GM19023 (cell line): ENCODE measurements at regions not wholly inside any gene's neighbourhood (a gene's known extent, or its start where the extent isn't known, plus 50 kb on each side); places are given as distances from the start of the nearest gene placed in this dataset.

Experiments used
- ATAC-seq: cut with Tn5 transposase; IDR thresholded peaks from one replicate; pipeline ENCODE4 v1.9.1; 2021; ENCODE audit warnings: mild to moderate bottlenecking, moderate library complexity; ENCODE audit not compliant: unreplicated experiment

GRCh38 chr12:42704340-42704739 lies 114.8 kb upstream of the PRICKLE1 start:
- ATAC-seq: no peak

DNA sequence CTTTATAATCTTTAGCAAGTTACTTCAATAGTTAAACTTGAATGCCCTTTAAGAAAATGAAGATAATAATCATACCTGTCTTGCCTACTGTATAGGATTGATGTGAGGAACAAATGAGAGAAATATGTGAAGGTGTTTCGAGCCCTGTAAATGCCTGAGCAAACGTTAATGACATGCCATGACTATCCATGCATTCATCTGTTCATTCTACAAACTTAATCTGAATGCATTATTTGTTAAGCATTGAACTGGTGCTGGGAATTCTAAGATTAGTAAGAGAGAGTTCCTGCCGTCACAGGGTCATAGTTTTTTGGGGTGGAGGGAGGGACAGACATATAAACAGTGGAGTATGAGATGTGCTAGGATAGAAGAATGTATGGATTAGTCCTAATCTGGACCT lies 111.5 kb upstream of the PRICKLE1 start:
- no peak for ATAC-seq

GRCh38 chr12:42698213-42698612 lies 108.7 kb upstream of the PRICKLE1 start:
- no peak for ATAC-seq

GRCh38 chr12:42696406-42697149 lies 107.0 kb upstream of the PRICKLE1 start:
- no peak for ATAC-seq

DNA sequence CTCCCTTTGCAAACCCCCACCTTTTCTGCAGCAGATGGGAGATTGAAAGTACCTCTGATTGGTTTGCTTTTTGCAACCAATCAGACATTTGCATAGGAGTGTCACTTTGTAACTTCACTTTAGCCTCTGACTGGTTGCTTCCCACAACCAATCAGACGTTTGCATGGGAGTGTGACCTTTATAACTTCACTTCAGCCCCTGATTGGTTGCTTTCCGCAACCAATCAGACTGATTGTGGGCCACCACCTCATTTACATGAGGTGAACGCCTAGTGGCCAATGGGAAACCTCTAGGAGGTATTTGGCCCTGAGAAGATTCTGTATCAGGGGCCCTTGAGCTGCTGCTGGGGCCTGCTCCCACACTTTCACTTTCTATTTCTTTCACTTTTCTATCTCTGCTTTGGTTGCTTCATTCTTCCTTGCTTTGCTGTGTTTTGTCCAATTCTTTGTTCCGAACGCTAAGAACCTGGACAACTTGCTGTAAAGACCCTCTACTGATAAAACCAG lies 106.0 kb upstream of the PRICKLE1 start:
- ATAC-seq: no peak

- ATAC-seq: no peak
These were observed 103.2 kb upstream of the PRICKLE1 start for GRCh38 chr12:42692749-42693148.

DNA sequence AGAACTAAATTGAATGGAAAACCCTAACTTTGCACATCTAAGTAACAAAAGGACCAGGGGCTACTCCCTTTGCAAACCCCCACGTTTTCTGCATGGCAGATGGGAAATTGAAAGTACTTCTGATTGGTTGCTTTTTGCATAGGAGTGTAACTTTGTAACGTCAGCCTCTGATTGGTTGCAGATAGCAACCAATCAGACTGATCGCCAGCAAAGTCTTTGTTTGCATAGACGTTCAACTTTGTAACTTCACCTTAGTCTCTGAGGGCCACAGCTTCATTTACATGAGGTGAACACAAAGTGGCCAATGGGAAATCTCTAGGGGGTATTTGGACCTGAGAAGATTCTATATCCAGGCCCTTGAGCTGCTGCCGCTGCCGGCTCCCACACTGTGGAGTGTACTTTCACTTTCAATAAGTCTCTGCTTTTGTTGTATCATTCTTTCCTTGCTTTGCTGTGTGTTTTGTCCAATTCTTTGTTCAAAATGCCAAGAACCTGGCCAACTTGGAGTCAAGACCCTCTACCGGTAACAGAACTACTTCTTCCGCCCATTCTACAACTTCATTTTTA lies 102.5 kb upstream of the PRICKLE1 start:
- no peak for ATAC-seq

- no peak for ATAC-seq
These were observed 100.7 kb upstream of the PRICKLE1 start for GRCh38 chr12:42690264-42690663.

DNA sequence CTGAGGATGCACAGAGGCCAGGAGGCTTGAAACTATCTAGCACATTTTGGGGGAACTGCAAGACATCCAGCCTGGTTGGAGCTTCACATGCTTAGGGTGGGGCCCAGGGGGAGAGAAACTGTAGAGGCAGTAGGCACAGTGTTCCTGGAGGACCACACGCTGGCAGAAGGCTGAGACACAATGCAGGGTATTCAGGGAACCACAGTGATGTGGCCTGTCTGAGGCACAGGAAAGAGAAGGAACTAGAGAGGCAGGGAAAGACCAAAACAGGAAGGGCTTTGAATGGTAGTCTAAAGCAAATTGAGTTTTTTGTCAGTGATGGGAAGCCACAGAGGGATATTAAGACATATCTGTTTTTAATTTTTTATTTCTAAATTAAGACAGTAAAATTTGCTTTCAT lies 100.2 kb upstream of the PRICKLE1 start:
- ATAC-seq: no peak

- no peak for ATAC-seq
These were observed 97.1 kb upstream of the PRICKLE1 start for GRCh38 chr12:42686514-42687172.

DNA sequence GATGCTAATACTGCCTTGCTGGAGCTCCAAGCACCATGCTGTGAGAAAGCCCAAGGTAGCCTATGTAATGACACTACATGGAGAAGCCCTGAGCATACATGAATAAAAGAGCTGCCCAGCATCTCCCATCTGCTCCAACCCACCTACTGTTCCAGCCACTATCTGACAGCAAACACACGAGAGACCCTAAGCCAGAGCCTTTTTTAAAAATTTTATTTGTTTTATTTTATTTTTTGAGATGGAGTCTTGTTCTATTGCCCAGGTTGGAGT lies 95.2 kb upstream of the PRICKLE1 start:
- ATAC-seq: no peak

- ATAC-seq: no peak
These were observed 94.6 kb upstream of the PRICKLE1 start for GRCh38 chr12:42683933-42684801.

DNA sequence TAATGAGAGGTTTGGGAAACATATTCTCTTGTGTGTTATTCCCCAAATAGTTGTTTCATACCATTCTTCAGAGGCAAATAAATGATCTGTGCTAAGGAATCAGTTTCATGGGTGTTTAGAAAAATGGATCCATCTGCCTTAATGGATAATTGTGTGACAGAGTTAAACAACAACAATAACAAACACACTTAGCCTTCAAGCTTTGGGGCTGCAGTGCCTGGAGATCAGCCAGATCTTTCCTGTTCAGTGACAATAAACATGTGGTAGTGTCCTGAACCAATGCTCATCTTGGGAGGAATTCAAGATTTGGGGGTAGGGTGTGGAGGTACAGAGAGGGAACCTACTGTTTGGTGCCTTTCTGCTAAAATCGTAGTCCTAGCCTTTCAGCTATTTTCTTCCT lies 93.7 kb upstream of the PRICKLE1 start:
- no peak for ATAC-seq

- no peak for ATAC-seq
These were observed 89.9 kb upstream of the PRICKLE1 start for GRCh38 chr12:42679466-42679865.

DNA sequence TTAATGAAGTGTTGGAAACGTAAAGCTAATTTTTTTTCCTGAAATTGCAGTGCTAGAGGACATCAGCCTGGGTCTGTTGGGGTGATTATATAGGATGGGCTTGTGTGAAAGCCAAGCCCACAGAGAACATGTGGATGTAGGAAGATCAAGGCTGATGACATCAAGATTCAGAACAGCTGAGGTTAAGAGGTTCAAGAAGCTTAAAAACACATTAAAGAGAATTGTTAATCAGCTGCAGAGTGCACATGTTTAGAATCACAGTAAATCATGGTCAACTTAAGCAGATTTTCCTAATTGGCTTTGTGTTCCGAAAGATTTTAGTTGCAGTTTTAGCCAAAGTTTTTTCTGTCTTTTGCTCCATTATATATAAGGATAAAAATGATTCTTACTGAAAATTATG lies 87.9 kb upstream of the PRICKLE1 start:
- no peak for ATAC-seq

GRCh38 chr12:42673535-42673934 lies 84.0 kb upstream of the PRICKLE1 start:
- no peak for ATAC-seq

DNA sequence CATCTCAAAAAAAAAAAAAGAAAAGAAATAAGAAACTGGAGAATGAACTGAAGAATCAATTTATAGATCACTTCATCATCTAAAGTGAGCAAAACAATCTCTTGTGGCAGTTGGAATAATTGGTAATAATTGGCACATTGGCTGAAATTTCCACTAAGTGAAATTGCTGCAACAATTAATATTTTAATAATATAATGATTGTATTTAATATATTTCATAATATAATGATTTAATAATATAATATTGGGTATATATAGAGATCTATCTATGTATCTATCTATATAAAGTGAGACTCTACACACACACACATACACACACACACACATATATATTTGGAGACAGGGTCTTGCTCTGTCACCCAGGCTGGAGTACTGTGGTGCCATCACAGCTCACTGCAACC lies 81.2 kb upstream of the PRICKLE1 start:
- ATAC-seq: no peak

- ATAC-seq: no peak
These were observed 80.0 kb upstream of the PRICKLE1 start for GRCh38 chr12:42669553-42669952.

DNA sequence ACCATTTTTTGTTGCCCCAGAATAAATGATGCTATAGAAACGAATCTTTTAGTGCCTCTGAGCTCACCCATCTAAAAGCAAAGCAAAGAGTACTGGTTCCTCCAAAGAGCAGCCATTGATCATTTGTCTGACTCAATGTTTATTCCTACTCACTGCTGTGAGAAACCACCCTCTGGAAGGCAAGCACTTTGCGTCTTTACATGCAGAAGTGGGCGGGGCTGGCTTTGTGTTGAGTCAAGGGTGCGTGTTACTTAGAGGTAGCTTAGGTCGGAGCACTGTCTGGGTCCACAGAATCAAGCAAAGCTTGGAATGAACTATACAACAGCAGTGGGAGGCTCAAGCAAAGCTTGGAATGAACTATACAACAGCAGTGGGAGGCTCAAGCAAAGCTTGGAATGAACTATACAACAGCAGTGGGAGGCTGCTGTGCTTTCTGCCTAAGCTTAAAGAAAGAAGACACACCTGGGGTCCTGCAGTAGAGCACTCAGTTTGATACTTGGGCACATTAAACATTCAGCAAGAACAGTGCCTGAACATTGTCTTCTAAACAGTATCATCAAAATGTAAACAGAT lies 77.2 kb upstream of the PRICKLE1 start:
- ATAC-seq: no peak

DNA sequence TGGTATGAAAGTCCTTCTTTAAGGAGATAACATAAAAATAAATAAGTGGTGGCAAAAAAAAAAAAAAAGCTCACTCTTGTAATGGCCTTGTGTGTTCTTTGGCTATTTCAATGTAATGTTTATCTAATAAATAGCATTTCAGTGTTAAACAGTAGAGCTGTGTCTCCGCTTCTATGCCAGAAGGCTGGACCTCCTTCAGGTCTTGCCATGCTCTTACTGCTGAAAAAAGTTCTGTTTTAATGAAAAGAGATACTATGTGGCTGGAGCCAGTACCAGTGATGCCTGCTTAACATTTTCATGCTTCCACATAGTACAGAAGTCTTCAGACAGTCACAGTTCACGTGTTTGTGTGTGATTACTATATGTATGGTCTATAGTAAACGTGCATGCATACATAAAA lies 74.1 kb upstream of the PRICKLE1 start:
- no peak for ATAC-seq
